ENCODE measurements at regions not wholly inside any gene's neighbourhood (a gene's known extent, or its start where the extent isn't known, plus 50 kb on each side); places are given as distances from the start of the nearest gene placed in this dataset.

DNA sequence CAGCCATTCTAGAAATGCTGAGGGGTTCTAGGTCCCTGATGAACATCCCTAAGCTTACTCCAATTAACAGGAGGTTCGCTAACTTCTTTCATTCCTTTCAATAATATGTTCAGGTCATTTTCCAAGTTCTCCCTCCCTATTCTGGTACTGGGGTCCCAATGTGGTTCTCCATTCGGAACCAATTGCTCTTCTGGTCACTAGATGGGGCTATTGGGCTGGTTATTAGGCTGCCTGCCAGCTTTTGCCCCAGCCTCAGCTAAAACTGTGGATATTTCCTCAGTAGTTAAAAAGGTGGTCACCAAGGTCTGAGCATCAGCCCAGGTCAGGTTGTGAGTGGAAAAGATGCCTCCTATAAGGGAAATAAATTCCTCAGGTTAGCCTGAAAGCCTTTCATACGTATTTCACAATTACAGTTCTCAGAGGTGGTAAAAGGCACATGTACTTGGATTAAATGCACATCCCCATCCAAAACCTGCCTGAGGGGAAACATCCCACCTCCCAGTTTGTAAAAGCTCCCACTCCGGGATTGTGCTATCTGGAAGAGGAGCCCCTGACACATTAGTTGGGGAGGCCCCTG, 161.1 kb upstream of the CCDC179 start:
- TF ChIP-seq, protein P1, sequence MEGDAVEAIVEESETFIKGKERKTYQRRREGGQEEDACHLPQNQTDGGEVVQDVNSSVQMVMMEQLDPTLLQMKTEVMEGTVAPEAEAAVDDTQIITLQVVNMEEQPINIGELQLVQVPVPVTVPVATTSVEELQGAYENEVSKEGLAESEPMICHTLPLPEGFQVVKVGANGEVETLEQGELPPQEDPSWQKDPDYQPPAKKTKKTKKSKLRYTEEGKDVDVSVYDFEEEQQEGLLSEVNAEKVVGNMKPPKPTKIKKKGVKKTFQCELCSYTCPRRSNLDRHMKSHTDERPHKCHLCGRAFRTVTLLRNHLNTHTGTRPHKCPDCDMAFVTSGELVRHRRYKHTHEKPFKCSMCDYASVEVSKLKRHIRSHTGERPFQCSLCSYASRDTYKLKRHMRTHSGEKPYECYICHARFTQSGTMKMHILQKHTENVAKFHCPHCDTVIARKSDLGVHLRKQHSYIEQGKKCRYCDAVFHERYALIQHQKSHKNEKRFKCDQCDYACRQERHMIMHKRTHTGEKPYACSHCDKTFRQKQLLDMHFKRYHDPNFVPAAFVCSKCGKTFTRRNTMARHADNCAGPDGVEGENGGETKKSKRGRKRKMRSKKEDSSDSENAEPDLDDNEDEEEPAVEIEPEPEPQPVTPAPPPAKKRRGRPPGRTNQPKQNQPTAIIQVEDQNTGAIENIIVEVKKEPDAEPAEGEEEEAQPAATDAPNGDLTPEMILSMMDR (IDR thresholded peaks at IDR 0.05; ENCODE audit: insufficient read depth, low read depth, low read length), result peak; percentile 80
- CTCF ChIA-PET, result interaction anchor here (0.6 to 1.6 kb wide), 5 partner anchors 15 to 1455 kb away, joined by 3 read pairs; no protein-coding TSS in a partner anchor
- DNase-seq (ENCODE audit: low read depth), result no peak
- Histone ChIP-seq H3K27me3 (ENCODE audit: control insufficient read depth, insufficient read depth, low read length) (no peaks in the 10 kb centered on the region), H3K4me3 (ENCODE audit: low read depth, low read length) (no peak overlapping the region), H3K36me3 (ENCODE audit: control insufficient read depth, insufficient read depth, low read length) (no peaks in the 10 kb centered on the region)
- POLR2A ChIA-PET, result no interaction called here

DNA sequence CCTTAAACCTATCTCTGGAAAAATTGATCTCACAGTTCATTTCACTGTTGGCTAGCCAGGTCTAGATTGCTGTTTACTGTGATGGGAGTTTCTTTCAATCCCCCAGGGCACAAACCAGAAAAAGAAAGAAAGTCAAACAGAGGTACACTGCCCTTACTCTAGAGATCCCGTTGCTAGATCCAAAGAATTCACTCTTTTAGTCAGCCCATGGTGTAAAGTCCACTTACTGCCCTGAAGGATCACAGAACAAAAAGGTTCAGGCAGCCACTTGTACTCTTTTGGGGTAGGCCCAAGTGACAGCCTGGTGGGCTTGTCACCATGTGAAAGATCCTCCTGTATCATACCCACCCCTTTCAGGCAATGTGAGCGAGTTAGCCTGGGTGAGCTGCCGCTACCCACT, 162.6 kb upstream of the CCDC179 start:
- TF ChIP-seq, protein P1 (IDR thresholded peaks at IDR 0.05; ENCODE audit: insufficient read depth, low read depth, low read length), result no peak
- Histone ChIP-seq H3K4me3 (ENCODE audit: low read depth, low read length) (no peak overlapping the region), H3K27me3 (ENCODE audit: control insufficient read depth, insufficient read depth, low read length) (no peaks in the 10 kb centered on the region), H3K36me3 (ENCODE audit: control insufficient read depth, insufficient read depth, low read length) (no peaks in the 10 kb centered on the region)
- no peak for DNase-seq (ENCODE audit: low read depth)
- CTCF ChIA-PET, result no interaction called here
- POLR2A ChIA-PET, result no interaction called here

DNA sequence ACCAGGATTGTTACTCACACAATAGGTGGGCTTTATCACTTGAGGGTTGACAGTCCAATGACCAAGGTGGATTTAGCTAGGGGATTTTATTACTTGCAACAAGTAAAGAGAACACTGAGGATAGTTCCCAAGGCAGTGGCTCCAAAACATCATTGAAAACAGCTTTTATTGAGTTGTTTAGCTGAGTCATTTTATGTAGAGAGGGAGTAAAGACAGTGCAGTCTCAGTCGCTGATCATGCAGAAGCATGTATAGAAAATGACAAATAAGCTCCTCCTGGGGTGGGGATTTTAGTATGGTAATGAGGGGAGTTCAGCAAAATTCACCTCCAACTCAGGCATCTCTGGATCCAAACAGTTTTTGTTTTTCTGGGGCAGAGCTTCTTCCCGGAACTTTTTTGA, 163.0 kb upstream of the CCDC179 start:
- CTCF ChIA-PET, result no interaction called here
- POLR2A ChIA-PET, result no interaction called here
- H3K36me3 ChIP-seq (ENCODE audit: control insufficient read depth, insufficient read depth, low read length), result no peaks in the 10 kb centered on the region
- TF ChIP-seq, protein P1 (IDR thresholded peaks at IDR 0.05; ENCODE audit: insufficient read depth, low read depth, low read length), result no peak
- no peak for DNase-seq (ENCODE audit: low read depth)
- no peak overlapping the region for H3K4me3 ChIP-seq (ENCODE audit: low read depth, low read length)
- H3K27me3 ChIP-seq (ENCODE audit: control insufficient read depth, insufficient read depth, low read length), result no peaks in the 10 kb centered on the region

DNA sequence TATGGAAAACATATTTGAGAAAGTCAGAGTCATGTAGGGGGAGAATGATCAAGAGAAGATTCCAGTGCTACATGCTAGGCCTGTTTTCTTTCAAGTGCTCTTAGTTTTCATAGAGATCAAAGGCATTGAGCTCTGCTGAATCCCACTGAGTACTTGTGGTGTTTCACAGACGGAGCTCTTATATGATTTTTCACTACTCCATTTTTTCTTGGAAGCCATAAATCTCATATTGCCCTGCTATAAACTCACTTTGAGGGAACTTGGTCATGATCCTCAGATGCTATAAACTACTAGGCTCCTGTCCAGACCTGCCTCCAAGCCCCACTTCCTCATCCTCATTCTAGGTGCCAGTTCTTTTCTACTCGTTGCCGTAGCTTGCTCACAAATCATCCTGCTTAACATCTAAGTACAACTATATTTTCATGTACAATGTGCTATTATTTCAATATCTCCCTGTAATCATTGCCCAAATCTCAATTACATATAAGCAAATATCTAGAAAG, 180.8 kb upstream of the CCDC179 start:
- H3K4me3 ChIP-seq (ENCODE audit: low read depth, low read length), result no peak overlapping the region
- H3K27me3 ChIP-seq (ENCODE audit: control insufficient read depth, insufficient read depth, low read length), result no peaks in the 10 kb centered on the region
- DNase-seq (ENCODE audit: low read depth), result no peak
- ChIA-PET CTCF (no interaction called here), POLR2A (no interaction called here)
- TF ChIP-seq, protein P1 (IDR thresholded peaks at IDR 0.05; ENCODE audit: insufficient read depth, low read depth, low read length), result no peak
- no peaks in the 10 kb centered on the region for H3K36me3 ChIP-seq (ENCODE audit: control insufficient read depth, insufficient read depth, low read length)

DNA sequence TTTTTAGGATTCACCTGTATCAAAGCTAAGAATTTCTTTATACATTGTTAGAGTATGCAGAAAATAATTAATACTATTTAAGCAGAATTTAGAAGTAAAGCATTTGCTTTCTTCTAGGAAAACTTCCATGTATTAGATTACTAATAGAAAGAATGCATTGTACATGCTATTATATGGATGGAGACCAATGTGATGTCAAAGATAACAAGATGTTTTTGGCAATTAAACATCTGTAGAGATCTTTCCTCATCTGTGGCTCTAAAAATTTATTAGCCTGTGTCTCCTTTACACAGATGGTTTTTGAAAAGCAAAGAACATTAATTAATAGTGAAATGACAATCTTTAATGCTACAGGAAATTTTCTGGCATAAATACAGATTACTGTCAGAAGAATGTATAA, 198.4 kb upstream of the CCDC179 start:
- H3K36me3 ChIP-seq (ENCODE audit: control insufficient read depth, insufficient read depth, low read length), result no peaks in the 10 kb centered on the region
- DNase-seq (ENCODE audit: low read depth), result no peak
- H3K27me3 ChIP-seq (ENCODE audit: control insufficient read depth, insufficient read depth, low read length), result no peaks in the 10 kb centered on the region
- TF ChIP-seq, protein P1 (IDR thresholded peaks at IDR 0.05; ENCODE audit: insufficient read depth, low read depth, low read length), result no peak
- ChIA-PET CTCF (no interaction called here), POLR2A (no interaction called here)
- no peak overlapping the region for H3K4me3 ChIP-seq (ENCODE audit: low read depth, low read length)
